Activated CD4-positive, alpha-beta T cell treated with anti-CD3 and anti-CD28 coated beads for 36 hours (primary cell): ENCODE measurements at regions not wholly inside any gene's neighbourhood (a gene's known extent, or its start where the extent isn't known, plus 50 kb on each side); places are given as distances from the start of the nearest gene placed in this dataset.
"Not testable (repeated sequence)": the region's sequence is repeated elsewhere in the genome, so short reads cannot be mapped to it uniquely, and the experiment has no call there.

Experiments
- ATAC-seq: fragments of 200-7000 bp; cut with Tn5 transposase; one replicate; pipeline ENCODE4 v1.10.0; 2021; ENCODE audit warnings: mild to moderate bottlenecking, moderate library complexity
- CTCF ChIA-PET: fragments of 350-600 bp; sonication (Branson Sonifier 250); formaldehyde crosslinking; loops from one replicate; lab custom pipeline; 2021; ENCODE audit warnings: antibody characterized with exemption; lab: Charles Lee
- POLR2A ChIA-PET: fragments of 350-600 bp; sonication (Branson Sonifier 250); formaldehyde crosslinking; loops from one replicate; lab custom pipeline; 2021; ENCODE audit warnings: antibody characterized with exemption, inconsistent platforms; lab: Charles Lee
- DNase-seq: peaks from one replicate; pipeline ENCODE4 v3.0.0-alpha.2; 2020
- H3K27ac Mint-ChIP-seq: one replicate; pipeline ENCODE4 v1.8.0; 2021; ENCODE audit warnings: mixed read lengths
- H3K27me3 Mint-ChIP-seq: one replicate; pipeline ENCODE4 v1.8.0; 2021; ENCODE audit warnings: mixed read lengths
- H3K36me3 Mint-ChIP-seq: one replicate; pipeline ENCODE4 v1.8.0; 2021; ENCODE audit warnings: low read depth, mixed read lengths
- H3K4me1 Mint-ChIP-seq: one replicate; pipeline ENCODE4 v1.8.0; 2021; ENCODE audit warnings: mixed read lengths
- H3K4me3 Mint-ChIP-seq: one replicate; pipeline ENCODE4 v1.8.0; 2021; ENCODE audit warnings: mild to moderate bottlenecking, moderate library complexity, mixed read lengths
- H3K9me3 Mint-ChIP-seq: one replicate; pipeline ENCODE4 v1.8.0; 2021; ENCODE audit warnings: low read depth, mixed read lengths
- intact Hi-C, 2 experiments: fragments of 100-400 bp; cut with DNase I in 1 of 2; cut with micrococcal nuclease in 1 of 2; formaldehyde crosslinking; loops; one replicate each; pipeline versions ENCODE4 v1.14.2 to v1.15.1; 2022 to 2024; cut with DNase I, micrococcal nuclease

GRCh38 chr15:38002883-38003477 lies 68.5 kb downstream of the TMCO5A start:
- ChIA-PET POLR2A (no interaction called here), CTCF (interaction anchor here (0.6 to 1.5 kb wide), 5 partner anchors 12 to 398 kb away, joined by 3 to 4 read pairs (median 3); no protein-coding TSS in a partner anchor)
- intact Hi-C loops = loop anchor here (2.0 kb wide), 2 partner anchors 352 to 388 kb away; no protein-coding TSS in a partner anchor
- no peak overlapping the region for H3K4me3 Mint-ChIP-seq
- H3K4me1 Mint-ChIP-seq = no peaks in the 10 kb centered on the region
- H3K27me3 Mint-ChIP-seq = peaks cover 6% of the 10 kb centered on the region
- ATAC-seq (no peak), DNase-seq (peak; percentile 52)
- no peak overlapping the region for H3K27ac Mint-ChIP-seq
- no peaks in the 10 kb centered on the region for H3K36me3 Mint-ChIP-seq
- H3K9me3 Mint-ChIP-seq = peaks cover 9% of the 10 kb centered on the region

GRCh38 chr15:38004218-38004861 lies 69.9 kb downstream of the TMCO5A start:
- H3K36me3 Mint-ChIP-seq = no peaks in the 10 kb centered on the region
- ATAC-seq (no peak), DNase-seq (no peak)
- H3K27me3 Mint-ChIP-seq = peaks cover 6% of the 10 kb centered on the region
- no peak overlapping the region for H3K4me3 Mint-ChIP-seq
- ChIA-PET POLR2A (no interaction called here), CTCF (interaction anchor here (0.6 kb wide), 1 partner anchor 240 kb away, joined by 3 read pairs; no protein-coding TSS in a partner anchor)
- no peak overlapping the region for H3K27ac Mint-ChIP-seq
- H3K9me3 Mint-ChIP-seq = peaks cover 6% of the 10 kb centered on the region
- no peaks in the 10 kb centered on the region for H3K4me1 Mint-ChIP-seq
- intact Hi-C loops = no loop called here

GRCh38 chr15:38005953-38006808 lies 71.7 kb downstream of the TMCO5A start:
- Mint-ChIP-seq H3K4me1 (no peaks in the 10 kb centered on the region), H3K9me3 (peaks cover 4% of the 10 kb centered on the region), H3K4me3 (no peak overlapping the region), H3K27ac (no peak overlapping the region), H3K27me3 (peaks cover 6% of the 10 kb centered on the region), H3K36me3 (no peaks in the 10 kb centered on the region)
- intact Hi-C loops = no loop called here
- DNase-seq = no peak
- ChIA-PET CTCF (no interaction called here), POLR2A (no interaction called here)
- no peak for ATAC-seq

- Mint-ChIP-seq H3K36me3 (no peaks in the 10 kb centered on the region), H3K9me3 (no peaks in the 10 kb centered on the region), H3K27me3 (no peaks in the 10 kb centered on the region), H3K4me1 (no peaks in the 10 kb centered on the region), H3K27ac (no peak overlapping the region), H3K4me3 (no peak overlapping the region)
- ATAC-seq = no peak
- DNase-seq = no peak
- POLR2A ChIA-PET = no interaction called here
- CTCF ChIA-PET = interaction anchor here (1.0 kb wide), 1 partner anchor 94 kb away, joined by 4 read pairs; no protein-coding TSS in a partner anchor
- intact Hi-C loops = no loop called here
These were observed 76.0 kb downstream of the TMCO5A start for GRCh38 chr15:38010395-38010794.

GRCh38 chr15:38012894-38013293 lies 78.5 kb downstream of the TMCO5A start:
- POLR2A ChIA-PET = no interaction called here

GRCh38 chr15:38017721-38018120 lies 83.3 kb downstream of the TMCO5A start:
- ChIA-PET CTCF (interaction anchor here (0.6 to 1.3 kb wide), 3 partner anchors 16 to 405 kb away, joined by 3 to 5 read pairs (median 3); no protein-coding TSS in a partner anchor), POLR2A (no interaction called here)
- no peak overlapping the region for H3K27ac Mint-ChIP-seq
- ATAC-seq (no peak), DNase-seq (no peak)
- peaks cover 10% of the 10 kb centered on the region for H3K27me3 Mint-ChIP-seq
- no peak overlapping the region for H3K4me3 Mint-ChIP-seq
- H3K36me3 Mint-ChIP-seq = no peaks in the 10 kb centered on the region
- no peaks in the 10 kb centered on the region for H3K4me1 Mint-ChIP-seq
- intact Hi-C loops = no loop called here
- H3K9me3 Mint-ChIP-seq = no peaks in the 10 kb centered on the region

More at GRCh38 chr15:38012894-38013293, 78.5 kb downstream of the TMCO5A start:
- CTCF ChIA-PET = no interaction called here
- DNase-seq (no peak), ATAC-seq (no peak)
- Mint-ChIP-seq H3K4me1 (no peaks in the 10 kb centered on the region), H3K4me3 (no peak overlapping the region), H3K9me3 (no peaks in the 10 kb centered on the region), H3K36me3 (no peaks in the 10 kb centered on the region), H3K27me3 (peaks cover 7% of the 10 kb centered on the region), H3K27ac (no peak overlapping the region)
- intact Hi-C loops = no loop called here

- no peak for ATAC-seq
- DNase-seq = no peak
- intact Hi-C loops = no loop called here
- ChIA-PET CTCF (interaction anchor here (1.0 kb wide), 1 partner anchor 333 kb away, joined by 3 read pairs; no protein-coding TSS in a partner anchor), POLR2A (no interaction called here)
- H3K27me3 Mint-ChIP-seq = peaks cover 10% of the 10 kb centered on the region
- H3K4me3 Mint-ChIP-seq = no peak overlapping the region
- H3K36me3 Mint-ChIP-seq = no peaks in the 10 kb centered on the region
- H3K9me3 Mint-ChIP-seq = no peaks in the 10 kb centered on the region
- no peaks in the 10 kb centered on the region for H3K4me1 Mint-ChIP-seq
- H3K27ac Mint-ChIP-seq = no peak overlapping the region
These were observed 84.6 kb downstream of the TMCO5A start for GRCh38 chr15:38019066-38019465.

- peaks cover 11% of the 10 kb centered on the region for H3K27me3 Mint-ChIP-seq
- H3K4me1 Mint-ChIP-seq = no peaks in the 10 kb centered on the region
- DNase-seq = no peak
- no peak overlapping the region for H3K4me3 Mint-ChIP-seq
- no peak for ATAC-seq
- peaks cover 1% of the 10 kb centered on the region for H3K9me3 Mint-ChIP-seq
- POLR2A ChIA-PET = no interaction called here
- CTCF ChIA-PET = no interaction called here
- H3K36me3 Mint-ChIP-seq = no peaks in the 10 kb centered on the region
- H3K27ac Mint-ChIP-seq = no peak overlapping the region
- intact Hi-C loops = no loop called here
These were observed 86.8 kb downstream of the TMCO5A start for GRCh38 chr15:38021259-38021658.

GRCh38 chr15:38024293-38025091 lies 90.1 kb downstream of the TMCO5A start:
- Mint-ChIP-seq H3K4me3 (no peak overlapping the region), H3K27ac (no peak overlapping the region), H3K36me3 (no peaks in the 10 kb centered on the region), H3K27me3 (peaks cover 10% of the 10 kb centered on the region), H3K9me3 (peaks cover 1% of the 10 kb centered on the region), H3K4me1 (no peaks in the 10 kb centered on the region)
- intact Hi-C loops = no loop called here
- ChIA-PET CTCF (interaction anchor here (0.6 kb wide), 1 partner anchor 673 kb away, joined by 3 read pairs; no protein-coding TSS in a partner anchor), POLR2A (no interaction called here)
- no peak for DNase-seq
- ATAC-seq = no peak

- intact Hi-C loops, H3K36me3 Mint-ChIP-seq, CTCF ChIA-PET, H3K4me3 Mint-ChIP-seq, H3K9me3 Mint-ChIP-seq, ATAC-seq, DNase-seq, H3K27ac Mint-ChIP-seq, H3K4me1 Mint-ChIP-seq, POLR2A ChIA-PET, H3K27me3 Mint-ChIP-seq: not testable (repeated sequence)
These were observed 91.2 kb downstream of the TMCO5A start for GRCh38 chr15:38025656-38026055.

- Mint-ChIP-seq H3K4me3 (no peak overlapping the region), H3K9me3 (peaks cover 1% of the 10 kb centered on the region), H3K27ac (no peak overlapping the region), H3K36me3 (no peaks in the 10 kb centered on the region), H3K4me1 (no peaks in the 10 kb centered on the region), H3K27me3 (peaks cover 6% of the 10 kb centered on the region)
- ChIA-PET POLR2A (no interaction called here), CTCF (no interaction called here)
- no peak for ATAC-seq
- intact Hi-C loops = no loop called here
- DNase-seq = no peak
These were observed 94.4 kb downstream of the TMCO5A start for GRCh38 chr15:38028869-38029268.
